Uterus (tissue), 3 donors: ENCODE measurements at regions not wholly inside any gene's neighbourhood (a gene's known extent, or its start where the extent isn't known, plus 50 kb on each side); places are given as distances from the start of the nearest gene placed in this dataset.

Experiments
- DNase-seq, 2 donors: peaks; one replicate each; pipeline ENCODE4 v3.0.0-alpha.2; 2019 to 2020
- H3K27ac ChIP-seq, 2 donors: fragments of 200-600 bp; sonication (generic); 1 replicate in 1 of 2; 2 replicates in 1 of 2; pipeline ENCODE4 v1.5.1; 2016 to 2018
- H3K27me3 ChIP-seq, 2 donors: fragments of 200-600 bp; sonication (generic); one replicate each; pipeline ENCODE4 v1.5.1; 2018 to 2019; ENCODE audit warnings: control low read depth in 1 of 2
- H3K36me3 ChIP-seq, 2 donors: fragments of 200-600 bp; sonication (generic); one replicate each; pipeline ENCODE4 v1.5.1; 2019; ENCODE audit warnings: control low read depth in 1 of 2
- H3K4me1 ChIP-seq, 2 donors: fragments of 200-600 bp; sonication (generic); one replicate each; pipeline ENCODE4 v1.5.1; 2018 to 2019; ENCODE audit warnings: control low read depth in 1 of 2
- H3K4me3 ChIP-seq, 2 donors: fragments of 200-600 bp; sonication (generic); 1 replicate in 1 of 2; 2 replicates in 1 of 2; pipeline ENCODE4 v1.5.1; 2018 to 2019; ENCODE audit warnings: mild to moderate bottlenecking in 1 of 2
- H3K9me3 ChIP-seq, 2 donors: fragments of 200-600 bp; sonication (generic); one replicate each; pipeline ENCODE4 v1.5.1; 2019; ENCODE audit warnings: control low read depth in 1 of 2
- POLR2A ChIP-seq, 2 donors: fragments of 450-650 bp; IDR thresholded peaks; one replicate each; pipeline ENCODE4 v1.6.1; 2016; ENCODE audit warnings: antibody characterized with exemption in 2 of 2, mild to moderate bottlenecking in 1 of 2, moderate library complexity in 1 of 2
- intact Hi-C: fragments of 100-400 bp; cut with DNase I; formaldehyde crosslinking; loops from one replicate; pipeline ENCODE4 v1.15.1; 2023; ENCODE audit warnings: low total_unique reads
- TF ChIP-seq, protein P1 (sequence below), 4 experiments: fragments of 200-600 bp in 2 of 4; fragments of 450-650 bp in 2 of 4; sonication (generic) in 2 of 4; IDR thresholded peaks; one replicate each; pipeline ENCODE4 v1.5.1; 2016 to 2019; ENCODE audit warnings: antibody characterized with exemption in 4 of 4, mild to moderate bottlenecking in 2 of 4, moderate library complexity in 1 of 4
- donor health status: DM: yes; HTN: yes; CAD: no.

DNA sequence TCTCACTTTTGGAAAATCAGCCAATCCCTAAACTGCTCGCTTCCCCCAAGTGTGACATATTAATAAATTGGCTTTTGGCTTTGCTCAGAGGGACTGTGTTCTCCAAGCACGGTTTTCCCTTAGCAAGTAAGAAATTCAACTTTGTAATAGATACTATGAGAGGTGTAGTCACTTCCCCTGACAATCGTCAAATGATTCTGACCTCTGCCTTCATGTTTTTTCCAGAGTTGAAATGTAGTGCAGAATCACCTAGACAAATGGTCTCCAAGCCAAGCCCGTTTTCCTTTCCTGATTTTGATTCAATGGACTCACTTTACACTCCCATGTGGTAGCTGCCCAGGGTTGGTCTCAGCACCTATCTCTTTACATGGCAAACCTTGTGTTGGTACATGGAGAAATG is 99.1 kb downstream of the ARL4A start:
- Histone ChIP-seq H3K4me3 (no peak overlapping the region), H3K27me3 (no peaks in the 10 kb centered on the region), H3K36me3 (no peaks in the 10 kb centered on the region), H3K9me3 (no peaks in the 10 kb centered on the region), H3K4me1 (no peaks in the 10 kb centered on the region), H3K27ac (no peak overlapping the region)
- DNase-seq = no peak
- intact Hi-C loops = no loop called here
- no peak for TF ChIP-seq POLR2A (IDR thresholded peaks at IDR 0.05)
- TF ChIP-seq, protein P1, sequence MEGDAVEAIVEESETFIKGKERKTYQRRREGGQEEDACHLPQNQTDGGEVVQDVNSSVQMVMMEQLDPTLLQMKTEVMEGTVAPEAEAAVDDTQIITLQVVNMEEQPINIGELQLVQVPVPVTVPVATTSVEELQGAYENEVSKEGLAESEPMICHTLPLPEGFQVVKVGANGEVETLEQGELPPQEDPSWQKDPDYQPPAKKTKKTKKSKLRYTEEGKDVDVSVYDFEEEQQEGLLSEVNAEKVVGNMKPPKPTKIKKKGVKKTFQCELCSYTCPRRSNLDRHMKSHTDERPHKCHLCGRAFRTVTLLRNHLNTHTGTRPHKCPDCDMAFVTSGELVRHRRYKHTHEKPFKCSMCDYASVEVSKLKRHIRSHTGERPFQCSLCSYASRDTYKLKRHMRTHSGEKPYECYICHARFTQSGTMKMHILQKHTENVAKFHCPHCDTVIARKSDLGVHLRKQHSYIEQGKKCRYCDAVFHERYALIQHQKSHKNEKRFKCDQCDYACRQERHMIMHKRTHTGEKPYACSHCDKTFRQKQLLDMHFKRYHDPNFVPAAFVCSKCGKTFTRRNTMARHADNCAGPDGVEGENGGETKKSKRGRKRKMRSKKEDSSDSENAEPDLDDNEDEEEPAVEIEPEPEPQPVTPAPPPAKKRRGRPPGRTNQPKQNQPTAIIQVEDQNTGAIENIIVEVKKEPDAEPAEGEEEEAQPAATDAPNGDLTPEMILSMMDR (IDR thresholded peaks at IDR 0.05) = no peak

DNA sequence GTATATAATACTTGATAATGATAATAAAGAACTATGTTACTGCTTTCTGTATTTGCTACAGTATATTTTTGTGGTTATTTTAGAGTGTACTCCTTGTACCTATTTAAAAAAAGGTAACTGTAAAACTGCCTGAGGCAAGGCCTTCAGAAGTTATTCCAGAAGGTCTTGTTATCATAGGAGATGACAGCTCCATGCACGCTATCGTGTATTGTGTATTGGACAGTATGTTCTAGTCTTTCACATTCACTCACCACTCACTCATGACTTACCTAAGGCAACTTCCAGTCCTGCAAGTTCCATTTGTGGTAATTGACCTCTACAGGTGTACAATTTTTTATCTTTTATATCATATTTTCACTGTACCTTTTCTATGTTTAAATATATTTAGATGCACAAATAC is 100.7 kb downstream of the ARL4A start:
- Histone ChIP-seq H3K4me3 (no peak overlapping the region), H3K4me1 (no peaks in the 10 kb centered on the region), H3K9me3 (no peaks in the 10 kb centered on the region), H3K36me3 (no peaks in the 10 kb centered on the region), H3K27ac (no peak overlapping the region), H3K27me3 (no peaks in the 10 kb centered on the region)
- intact Hi-C loops = no loop called here
- DNase-seq = no peak
- TF ChIP-seq, protein P1 (IDR thresholded peaks at IDR 0.05) = no peak
- no peak for TF ChIP-seq POLR2A (IDR thresholded peaks at IDR 0.05)

DNA sequence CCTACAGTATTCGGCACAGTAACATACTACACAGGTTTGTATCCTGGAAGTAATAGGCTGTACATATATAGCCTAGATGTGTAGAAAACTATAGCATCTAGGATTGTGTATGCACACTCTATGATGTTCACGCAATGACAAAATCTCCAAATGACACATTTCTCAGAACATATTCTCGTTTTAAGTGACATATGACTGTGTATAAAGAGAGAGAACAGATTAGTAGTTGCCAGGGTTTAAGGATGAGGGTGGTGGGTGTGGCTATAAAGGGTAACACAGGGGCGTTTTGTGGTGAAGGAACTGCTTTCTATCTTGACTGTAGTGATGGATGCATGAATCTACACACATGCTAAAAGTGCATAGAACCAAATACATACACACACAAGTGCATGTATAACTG is 101.2 kb downstream of the ARL4A start:
- TF ChIP-seq, protein P1 (IDR thresholded peaks at IDR 0.05) = no peak
- TF ChIP-seq POLR2A (IDR thresholded peaks at IDR 0.05) = no peak
- DNase-seq = no peak
- Histone ChIP-seq H3K36me3 (no peaks in the 10 kb centered on the region), H3K9me3 (no peaks in the 10 kb centered on the region), H3K4me1 (no peaks in the 10 kb centered on the region), H3K27ac (no peak overlapping the region), H3K4me3 (no peak overlapping the region), H3K27me3 (no peaks in the 10 kb centered on the region)
- intact Hi-C loops = no loop called here

DNA sequence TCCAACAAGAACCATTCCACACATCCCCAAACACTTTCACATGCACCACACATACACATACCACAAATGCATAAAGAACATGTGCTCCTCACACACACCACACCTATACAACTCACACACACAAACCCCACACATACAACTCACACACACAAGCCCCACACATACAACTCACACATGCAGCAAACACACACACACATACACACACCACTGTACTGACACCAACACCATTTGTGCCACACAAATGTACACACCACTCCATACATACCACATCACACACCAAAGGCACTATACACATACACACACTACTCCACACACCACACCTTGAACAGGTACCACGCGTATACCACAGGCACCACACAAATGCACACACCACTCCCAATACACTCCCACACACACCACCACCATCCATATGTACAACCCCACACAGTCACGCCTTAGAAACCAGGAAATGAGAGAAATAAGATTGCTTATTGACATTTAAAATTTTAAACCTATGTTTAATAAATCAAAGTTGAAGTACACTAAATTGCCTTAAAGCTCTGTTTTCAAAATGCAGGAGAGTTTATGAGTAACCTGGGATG is 107.4 kb downstream of the ARL4A start:
- intact Hi-C loops = no loop called here
- no peak overlapping the region for H3K4me3 ChIP-seq
- H3K27me3 ChIP-seq = no peaks in the 10 kb centered on the region
- no peaks in the 10 kb centered on the region for H3K9me3 ChIP-seq
- DNase-seq = no peak
- TF ChIP-seq POLR2A (IDR thresholded peaks at IDR 0.05) = no peak
- TF ChIP-seq, protein P1 (IDR thresholded peaks at IDR 0.05) = no peak
- no peaks in the 10 kb centered on the region for H3K4me1 ChIP-seq
- H3K27ac ChIP-seq = no peak overlapping the region
- H3K36me3 ChIP-seq = no peaks in the 10 kb centered on the region

DNA sequence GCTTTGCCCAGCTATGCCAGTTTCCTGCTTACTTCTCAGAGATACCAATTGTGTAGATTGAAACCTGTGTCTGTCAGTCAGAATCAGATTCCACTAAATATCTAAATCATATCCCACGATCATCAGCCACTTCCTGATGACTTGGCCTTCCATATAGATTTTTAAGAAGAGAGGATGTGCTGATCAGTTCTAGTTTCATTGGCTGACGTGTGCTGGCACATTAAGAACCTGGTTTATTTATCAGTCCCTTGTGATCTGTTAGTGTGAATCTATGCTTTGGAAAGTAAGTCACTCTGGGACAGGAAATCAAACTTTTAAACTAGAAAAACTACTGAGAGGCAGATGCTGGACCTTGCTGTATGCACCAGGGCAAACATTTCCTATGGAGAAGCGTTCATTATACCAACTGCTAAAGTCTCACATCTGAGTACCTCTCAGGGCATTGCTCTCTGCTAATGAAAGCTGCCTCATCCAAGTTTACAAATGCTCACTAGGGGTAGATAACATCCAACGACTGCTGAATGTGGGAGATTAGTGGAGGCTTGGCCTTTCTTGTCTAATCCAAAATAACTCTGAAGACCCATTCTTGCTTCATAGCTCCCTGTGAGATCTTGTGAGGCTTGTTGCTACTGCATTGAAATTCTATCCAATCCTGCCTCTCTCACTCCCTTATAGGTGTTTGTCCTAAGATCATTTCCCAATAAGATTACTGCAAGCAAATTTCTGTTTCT is 109.1 kb downstream of the ARL4A start:
- no peaks in the 10 kb centered on the region for H3K9me3 ChIP-seq
- no peaks in the 10 kb centered on the region for H3K27me3 ChIP-seq
- H3K36me3 ChIP-seq = no peaks in the 10 kb centered on the region
- no peak for DNase-seq
- no peak for TF ChIP-seq POLR2A (IDR thresholded peaks at IDR 0.05)
- TF ChIP-seq, protein P1 (IDR thresholded peaks at IDR 0.05) = no peak
- intact Hi-C loops = no loop called here
- no peak overlapping the region for H3K4me3 ChIP-seq
- H3K4me1 ChIP-seq = no peaks in the 10 kb centered on the region
- H3K27ac ChIP-seq = no peak overlapping the region
